Coronary artery (tissue), 2 donors: ENCODE measurements at regions not wholly inside any gene's neighbourhood (a gene's known extent, or its start where the extent isn't known, plus 50 kb on each side); places are given as distances from the start of the nearest gene placed in this dataset.

Source experiments
- DNase-seq: peaks from one replicate; pipeline ENCODE4 v3.0.0-alpha.2; 2017; ENCODE audit warnings: low spot score
- H3K27ac ChIP-seq, 2 donors: fragments of 200-600 bp; sonication (generic); one replicate each; pipeline ENCODE4 v1.5.1; 2016 to 2019
- H3K4me3 ChIP-seq: fragments of 200-600 bp; sonication (generic); 2 replicates; pipeline ENCODE4 v1.5.1; 2016; ENCODE audit warnings: mild to moderate bottlenecking, moderate library complexity
- CTCF ChIP-seq: fragments of 200-600 bp; sonication (generic); IDR thresholded peaks from one replicate; pipeline ENCODE4 v1.5.1; 2019; ENCODE audit warnings: antibody characterized with exemption

GRCh38 chr7:145064114-145064513, 228.3 kb upstream of the TPK1 start:
- DNase-seq = no peak
- no peak overlapping the region for H3K27ac ChIP-seq
- TF ChIP-seq CTCF = no peak
- no peak overlapping the region for H3K4me3 ChIP-seq

GRCh38 chr7:145053781-145054180, 217.9 kb upstream of the TPK1 start:
- no peak overlapping the region for H3K4me3 ChIP-seq

GRCh38 chr7:145050415-145050814, 214.6 kb upstream of the TPK1 start:
- no peak for DNase-seq
- no peak for TF ChIP-seq CTCF
- no peak overlapping the region for H3K4me3 ChIP-seq
- no peak overlapping the region for H3K27ac ChIP-seq

More at GRCh38 chr7:145053781-145054180, 217.9 kb upstream of the TPK1 start:
- H3K27ac ChIP-seq = no peak overlapping the region
- TF ChIP-seq CTCF = no peak
- no peak for DNase-seq

- Histone ChIP-seq H3K27ac (no peak overlapping the region), H3K4me3 (no peak overlapping the region)
- peak; percentile 55 for TF ChIP-seq CTCF
- no peak for DNase-seq
Observed at GRCh38 chr7:145036604-145037405, 201.0 kb upstream of the TPK1 start.

- TF ChIP-seq CTCF = no peak
- DNase-seq = no peak
- Histone ChIP-seq H3K4me3 (no peak overlapping the region), H3K27ac (no peak overlapping the region)
Observed at GRCh38 chr7:145031162-145031561, 195.3 kb upstream of the TPK1 start.

- no peak overlapping the region for H3K4me3 ChIP-seq
- no peak for TF ChIP-seq CTCF
- no peak overlapping the region for H3K27ac ChIP-seq
- DNase-seq = no peak
Observed at GRCh38 chr7:145030754-145031153, 194.9 kb upstream of the TPK1 start.

- no peak overlapping the region for H3K4me3 ChIP-seq
- DNase-seq = no peak
- no peak for TF ChIP-seq CTCF
- no peak overlapping the region for H3K27ac ChIP-seq
Observed at GRCh38 chr7:145020454-145020853, 184.6 kb upstream of the TPK1 start.
